ENCODE measurements at regions not wholly inside any gene's neighbourhood (a gene's known extent, or its start where the extent isn't known, plus 50 kb on each side); places are given as distances from the start of the nearest gene placed in this dataset.

DNA sequence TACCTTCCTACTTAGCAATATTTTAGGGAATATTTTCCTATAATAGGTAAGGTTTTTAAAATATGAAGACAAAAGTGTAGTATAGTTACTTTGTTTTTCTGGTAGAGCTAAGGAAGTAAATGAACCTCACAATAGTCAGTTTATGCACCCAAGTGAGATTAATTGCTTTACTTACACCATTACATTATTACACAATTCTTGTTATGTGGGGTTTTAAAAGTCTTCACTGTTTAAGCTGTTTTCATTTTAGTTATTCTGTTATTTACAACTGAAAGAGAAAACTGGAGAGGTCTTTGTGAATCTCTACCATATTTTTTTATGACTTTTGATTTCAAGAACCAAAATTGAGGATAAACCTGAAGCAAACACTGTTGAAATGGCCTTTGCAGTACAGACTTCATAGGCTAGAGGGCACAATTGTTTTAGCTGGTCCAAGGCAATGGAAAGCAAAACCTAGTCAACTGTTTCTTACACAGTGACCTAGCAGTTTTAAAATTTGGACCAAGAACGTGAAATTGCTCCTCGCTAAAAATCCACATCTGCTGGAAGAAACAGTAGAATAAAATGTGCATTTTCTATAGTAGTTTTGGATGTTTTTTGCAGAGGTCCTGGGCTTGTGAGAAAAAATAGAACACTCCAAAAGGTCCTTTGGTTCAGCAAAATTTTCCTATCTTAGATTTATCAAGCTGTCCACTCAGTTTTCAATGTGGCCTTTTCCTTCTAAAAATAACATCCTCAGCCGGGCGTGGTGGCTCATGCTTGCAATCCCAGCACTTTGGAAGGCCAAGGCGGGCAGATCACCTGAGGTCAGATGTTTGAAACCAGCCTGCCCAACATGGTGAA is 66.4 kb upstream of the FER start:
- intact Hi-C loops (cut with DNase I; ENCODE audit: low total_unique reads): no loop called here
- Histone ChIP-seq H3K27me3 (no peaks in the 10 kb centered on the region), H3K27ac (peak overlapping the region; percentile 53 to 54), H3K4me1 (peaks cover 0 to 8% (median 0%) of the 10 kb centered on the region in 4 donors), H3K36me3 (no peaks in the 10 kb centered on the region), H3K4me3 (peak overlapping the region; percentile 9 to 40), H3K9me3 (no peaks in the 10 kb centered on the region)
- DNase-seq: peak in 1 of 2 donors; percentile 72
- peak; percentile 82 to 84 for TF ChIP-seq CTCF (IDR thresholded peaks at IDR 0.05)

GRCh38 chr5:108678091-108678490 is 69.6 kb upstream of the FER start:
- H3K4me1 ChIP-seq: peaks cover 0 to 8% (median 0%) of the 10 kb centered on the region in 4 donors
- DNase-seq: no peak
- H3K4me3 ChIP-seq: no peak overlapping the region
- intact Hi-C loops (cut with DNase I; ENCODE audit: low total_unique reads): loop anchor here (10.0 kb wide), 1 partner anchor 777 kb away; no protein-coding TSS in a partner anchor
- H3K36me3 ChIP-seq: no peaks in the 10 kb centered on the region
- no peak overlapping the region for H3K27ac ChIP-seq
- H3K9me3 ChIP-seq: no peaks in the 10 kb centered on the region
- TF ChIP-seq CTCF (IDR thresholded peaks at IDR 0.05): no peak
- no peaks in the 10 kb centered on the region for H3K27me3 ChIP-seq

GRCh38 chr5:108675736-108676135 is 72.0 kb upstream of the FER start:
- intact Hi-C loops (cut with DNase I; ENCODE audit: low total_unique reads): loop anchor here (10.0 kb wide), 1 partner anchor 779 kb away; no protein-coding TSS in a partner anchor
- Histone ChIP-seq H3K27ac (no peak overlapping the region), H3K4me1 (no peaks in the 10 kb centered on the region), H3K4me3 (no peak overlapping the region), H3K36me3 (no peaks in the 10 kb centered on the region), H3K9me3 (no peaks in the 10 kb centered on the region), H3K27me3 (no peaks in the 10 kb centered on the region)
- no peak for TF ChIP-seq CTCF (IDR thresholded peaks at IDR 0.05)
- no peak for DNase-seq

DNA sequence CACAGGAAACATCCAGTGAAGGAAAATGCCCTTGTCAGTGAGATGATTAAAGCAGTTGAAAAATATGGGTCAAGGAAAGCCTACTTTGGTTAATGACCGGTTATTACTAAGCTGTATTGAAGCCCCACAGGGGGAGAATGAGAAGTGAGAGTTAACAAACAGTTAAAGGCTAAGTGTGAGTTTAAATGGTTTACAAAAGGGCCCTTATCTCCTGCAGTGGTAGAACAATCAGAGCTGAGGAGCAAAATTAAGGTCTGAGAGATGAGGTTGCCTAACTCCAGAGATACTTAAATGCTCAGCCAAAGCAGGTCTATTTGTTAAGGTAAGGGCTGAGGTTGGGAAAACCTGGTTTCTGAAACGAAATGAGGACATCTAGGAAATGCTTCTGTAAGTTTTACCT is 75.1 kb upstream of the FER start:
- no peak for DNase-seq
- H3K36me3 ChIP-seq: no peaks in the 10 kb centered on the region
- no peak for TF ChIP-seq CTCF (IDR thresholded peaks at IDR 0.05)

DNA sequence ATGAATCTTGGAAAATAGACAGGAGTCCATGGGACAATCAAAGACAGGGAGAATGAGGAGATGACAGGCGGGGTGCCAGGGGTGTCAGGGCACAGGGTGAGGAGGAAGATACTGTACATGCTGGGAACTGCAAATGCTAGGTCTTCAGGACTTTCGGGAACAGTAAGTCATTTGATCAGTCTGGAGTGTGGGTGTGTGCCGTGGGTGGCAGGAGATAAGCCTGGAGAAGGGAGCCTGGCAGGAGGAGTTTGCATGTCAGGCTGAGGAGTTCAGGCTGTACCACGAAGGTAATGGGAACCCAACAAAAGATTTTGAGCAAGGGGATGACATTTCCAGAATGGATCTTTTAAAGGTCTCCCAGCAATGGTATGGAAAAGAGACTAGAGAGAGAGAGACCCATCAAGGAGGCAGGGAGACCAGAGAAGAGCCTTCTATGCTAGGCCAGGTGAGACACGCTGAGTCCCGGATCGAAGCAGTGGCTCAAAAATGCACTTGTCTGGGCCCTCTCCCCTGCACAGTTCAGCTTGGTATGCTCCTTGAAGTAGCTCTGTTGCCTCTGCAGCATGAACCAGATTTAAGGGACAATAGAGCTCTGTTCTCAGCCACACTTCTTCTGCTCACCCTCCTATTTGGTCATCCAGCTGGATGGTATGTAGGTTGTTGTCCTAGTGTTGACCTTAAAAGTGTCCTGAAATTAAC is 77.0 kb upstream of the FER start:
- no peak for TF ChIP-seq CTCF (IDR thresholded peaks at IDR 0.05)
- no peak for DNase-seq
- Histone ChIP-seq H3K27me3 (no peaks in the 10 kb centered on the region), H3K4me1 (no peaks in the 10 kb centered on the region), H3K36me3 (no peaks in the 10 kb centered on the region), H3K27ac (no peak overlapping the region), H3K4me3 (no peak overlapping the region), H3K9me3 (no peaks in the 10 kb centered on the region)
- intact Hi-C loops (cut with DNase I; ENCODE audit: low total_unique reads): loop anchor here (10.0 kb wide), 1 partner anchor 784 kb away; no protein-coding TSS in a partner anchor

More for the DNA sequence above, 75.1 kb upstream of the FER start:
- H3K4me1 ChIP-seq: no peaks in the 10 kb centered on the region
- intact Hi-C loops (cut with DNase I; ENCODE audit: low total_unique reads): loop anchor here (10.0 kb wide), 1 partner anchor 782 kb away; no protein-coding TSS in a partner anchor
- no peak overlapping the region for H3K27ac ChIP-seq
- H3K27me3 ChIP-seq: no peaks in the 10 kb centered on the region
- H3K4me3 ChIP-seq: no peak overlapping the region
- H3K9me3 ChIP-seq: no peaks in the 10 kb centered on the region

Measured in tibial artery (tissue), 4 donors.